Activated naive CD8-positive, alpha-beta T cell treated with anti-CD3 and anti-CD28 coated beads, Interleukin-2, amount 50 U/mL, for 24 hours (primary cell): ENCODE measurements at regions not wholly inside any gene's neighbourhood (a gene's known extent, or its start where the extent isn't known, plus 50 kb on each side); places are given as distances from the start of the nearest gene placed in this dataset.

Source experiments
- ATAC-seq: fragments of 150-1000 bp; cut with Tn5 transposase; one replicate; pipeline ENCODE4 v1.10.0; 2021
- DNase-seq: peaks from one replicate; pipeline ENCODE4 v3.0.0; 2021
- H3K27ac Mint-ChIP-seq: one replicate; pipeline ENCODE4 v1.8.0; 2021; ENCODE audit warnings: mild to moderate bottlenecking, mixed read lengths
- H3K27me3 Mint-ChIP-seq: one replicate; pipeline ENCODE4 v1.8.0; 2021; ENCODE audit warnings: mixed read lengths
- H3K36me3 Mint-ChIP-seq: one replicate; pipeline ENCODE4 v1.8.0; 2021; ENCODE audit warnings: low read depth, mixed read lengths
- H3K4me1 Mint-ChIP-seq: one replicate; pipeline ENCODE4 v1.8.0; 2021; ENCODE audit warnings: mixed read lengths
- H3K4me3 Mint-ChIP-seq: one replicate; pipeline ENCODE4 v1.8.0; 2021; ENCODE audit warnings: mild to moderate bottlenecking, moderate library complexity, mixed read lengths
- H3K9me3 Mint-ChIP-seq: one replicate; pipeline ENCODE4 v1.8.0; 2021; ENCODE audit warnings: mixed read lengths

GRCh38 chr6:147126618-147127022 is 77.6 kb upstream of the STXBP5 start:
- peaks cover 8% of the 10 kb centered on the region for H3K4me1 Mint-ChIP-seq
- ATAC-seq: no peak
- no peak overlapping the region for H3K4me3 Mint-ChIP-seq
- H3K36me3 Mint-ChIP-seq: no peaks in the 10 kb centered on the region
- H3K27ac Mint-ChIP-seq: no peak overlapping the region
- peaks cover 4% of the 10 kb centered on the region for H3K27me3 Mint-ChIP-seq
- no peak for DNase-seq
- no peaks in the 10 kb centered on the region for H3K9me3 Mint-ChIP-seq

DNA sequence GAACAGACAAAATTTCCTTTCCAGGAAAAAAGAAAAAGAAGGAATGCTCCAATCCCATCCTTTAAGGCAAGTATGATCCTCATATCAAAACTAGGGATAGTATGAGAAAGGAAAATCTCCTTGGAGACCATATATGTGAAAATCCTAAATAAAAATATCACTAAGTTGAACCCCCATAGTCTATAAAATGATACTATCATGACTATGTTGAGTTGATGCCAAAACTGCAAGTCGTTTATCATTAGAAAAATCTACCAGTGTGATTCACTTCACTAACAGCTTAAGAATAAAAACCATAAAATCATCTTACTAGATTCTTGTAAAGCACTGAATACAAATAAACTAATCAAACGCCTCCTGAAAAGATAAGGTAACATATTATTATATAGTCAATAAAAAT is 76.6 kb upstream of the STXBP5 start:
- Mint-ChIP-seq H3K4me1 (peaks cover 10% of the 10 kb centered on the region), H3K27me3 (peaks cover 4% of the 10 kb centered on the region), H3K27ac (no peak overlapping the region), H3K36me3 (no peaks in the 10 kb centered on the region), H3K9me3 (no peaks in the 10 kb centered on the region), H3K4me3 (no peak overlapping the region)
- DNase-seq: no peak
- ATAC-seq: no peak

GRCh38 chr6:147128056-147128455 is 76.2 kb upstream of the STXBP5 start:
- H3K27me3 Mint-ChIP-seq: peaks cover 4% of the 10 kb centered on the region
- H3K27ac Mint-ChIP-seq: no peak overlapping the region
- DNase-seq: no peak
- H3K9me3 Mint-ChIP-seq: no peaks in the 10 kb centered on the region
- H3K4me1 Mint-ChIP-seq: peaks cover 10% of the 10 kb centered on the region
- H3K36me3 Mint-ChIP-seq: no peaks in the 10 kb centered on the region
- no peak overlapping the region for H3K4me3 Mint-ChIP-seq
- ATAC-seq: no peak

GRCh38 chr6:147131532-147132128 is 72.6 kb upstream of the STXBP5 start:
- peak; percentile 46 for ATAC-seq
- H3K4me1 Mint-ChIP-seq: peaks cover 18% of the 10 kb centered on the region
- no peaks in the 10 kb centered on the region for H3K9me3 Mint-ChIP-seq
- H3K27me3 Mint-ChIP-seq: no peaks in the 10 kb centered on the region
- H3K36me3 Mint-ChIP-seq: no peaks in the 10 kb centered on the region
- H3K4me3 Mint-ChIP-seq: no peak overlapping the region
- H3K27ac Mint-ChIP-seq: peak overlapping the region; percentile 13
- DNase-seq: no peak

DNA sequence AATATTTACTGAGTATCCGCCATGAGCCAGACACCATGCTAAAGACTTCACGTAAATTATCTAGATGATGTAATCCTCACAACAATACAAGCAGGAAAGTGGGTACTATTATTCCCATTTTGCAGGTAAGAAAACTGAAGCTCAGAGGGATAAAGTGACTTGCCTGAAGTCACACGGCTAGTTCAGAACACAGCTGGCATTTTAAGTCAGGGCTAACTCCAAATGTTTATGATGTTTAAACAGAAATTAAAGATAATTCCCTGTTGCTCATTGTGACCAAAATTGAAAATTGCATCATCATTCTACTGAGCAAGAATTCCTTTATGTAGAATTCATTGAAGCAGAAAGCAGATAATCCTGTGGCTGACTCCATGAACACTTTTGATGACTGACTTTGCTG is 71.3 kb upstream of the STXBP5 start:
- no peaks in the 10 kb centered on the region for H3K36me3 Mint-ChIP-seq
- H3K4me1 Mint-ChIP-seq: peaks cover 18% of the 10 kb centered on the region
- ATAC-seq (no peak), DNase-seq (no peak)
- H3K27ac Mint-ChIP-seq: no peak overlapping the region
- no peaks in the 10 kb centered on the region for H3K9me3 Mint-ChIP-seq
- H3K4me3 Mint-ChIP-seq: no peak overlapping the region
- no peaks in the 10 kb centered on the region for H3K27me3 Mint-ChIP-seq

- no peaks in the 10 kb centered on the region for H3K27me3 Mint-ChIP-seq
These were observed 70.5 kb upstream of the STXBP5 start for GRCh38 chr6:147133669-147134068.

GRCh38 chr6:147135211-147135681 is 69.0 kb upstream of the STXBP5 start:
- H3K9me3 Mint-ChIP-seq: no peaks in the 10 kb centered on the region
- no peaks in the 10 kb centered on the region for H3K36me3 Mint-ChIP-seq
- no peak overlapping the region for H3K4me3 Mint-ChIP-seq
- no peak for ATAC-seq
- H3K27ac Mint-ChIP-seq: no peak overlapping the region
- peaks cover 18% of the 10 kb centered on the region for H3K4me1 Mint-ChIP-seq
- H3K27me3 Mint-ChIP-seq: no peaks in the 10 kb centered on the region
- DNase-seq: no peak

More at GRCh38 chr6:147133669-147134068, 70.5 kb upstream of the STXBP5 start:
- ATAC-seq (no peak), DNase-seq (no peak)
- no peaks in the 10 kb centered on the region for H3K9me3 Mint-ChIP-seq
- H3K36me3 Mint-ChIP-seq: no peaks in the 10 kb centered on the region
- no peak overlapping the region for H3K4me3 Mint-ChIP-seq
- H3K4me1 Mint-ChIP-seq: peaks cover 18% of the 10 kb centered on the region
- H3K27ac Mint-ChIP-seq: no peak overlapping the region

- ATAC-seq (no peak), DNase-seq (no peak)
- H3K36me3 Mint-ChIP-seq: no peaks in the 10 kb centered on the region
- no peak overlapping the region for H3K27ac Mint-ChIP-seq
- no peaks in the 10 kb centered on the region for H3K27me3 Mint-ChIP-seq
- no peaks in the 10 kb centered on the region for H3K9me3 Mint-ChIP-seq
- no peak overlapping the region for H3K4me3 Mint-ChIP-seq
- H3K4me1 Mint-ChIP-seq: peaks cover 14% of the 10 kb centered on the region
These were observed 68.2 kb upstream of the STXBP5 start for GRCh38 chr6:147136057-147136456.

DNA sequence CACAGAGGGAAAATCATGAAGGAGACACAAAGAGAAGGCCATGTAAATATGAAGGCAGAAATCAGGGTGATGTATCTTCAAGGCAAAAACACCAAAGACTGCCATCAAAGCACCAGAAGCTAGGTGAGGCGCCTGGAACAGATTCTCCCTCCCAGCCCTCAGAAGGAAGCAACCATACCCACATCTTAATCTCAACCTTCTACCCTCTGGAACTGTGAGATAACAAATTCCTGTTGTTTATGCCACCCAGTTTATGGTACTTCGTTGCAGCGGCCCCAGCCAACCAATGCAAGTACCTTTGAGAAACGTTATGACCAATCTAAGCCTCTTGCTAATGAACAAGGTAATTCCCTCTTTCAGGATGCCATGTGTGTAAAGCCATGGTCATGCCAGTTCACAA is 66.2 kb upstream of the STXBP5 start:
- Mint-ChIP-seq H3K9me3 (no peaks in the 10 kb centered on the region), H3K27ac (no peak overlapping the region), H3K4me1 (peaks cover 8% of the 10 kb centered on the region), H3K4me3 (no peak overlapping the region), H3K36me3 (no peaks in the 10 kb centered on the region), H3K27me3 (no peaks in the 10 kb centered on the region)
- DNase-seq (no peak), ATAC-seq (no peak)

DNA sequence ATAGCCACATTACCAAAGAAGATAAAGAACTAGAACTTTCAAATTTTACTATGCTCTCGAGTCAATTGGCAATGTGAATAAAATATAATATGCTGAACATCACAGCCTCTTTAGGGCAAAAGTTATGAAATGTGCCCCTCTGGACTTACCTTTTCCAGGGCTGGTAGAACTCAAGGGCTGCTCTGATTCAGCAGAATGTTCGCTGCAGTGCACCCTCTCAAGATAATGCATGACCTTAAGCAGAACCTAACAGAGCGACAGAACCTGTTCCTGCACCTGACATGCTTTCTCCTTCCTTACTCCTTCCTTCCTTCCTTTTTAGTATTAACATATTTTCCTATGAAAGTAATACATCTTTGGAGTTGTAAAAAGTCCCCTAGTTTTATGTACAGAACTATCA is 65.4 kb upstream of the STXBP5 start:
- Mint-ChIP-seq H3K4me1 (peaks cover under 1% of the 10 kb centered on the region), H3K27me3 (no peaks in the 10 kb centered on the region), H3K36me3 (no peaks in the 10 kb centered on the region), H3K27ac (no peak overlapping the region), H3K4me3 (no peak overlapping the region), H3K9me3 (no peaks in the 10 kb centered on the region)
- ATAC-seq (no peak), DNase-seq (no peak)

DNA sequence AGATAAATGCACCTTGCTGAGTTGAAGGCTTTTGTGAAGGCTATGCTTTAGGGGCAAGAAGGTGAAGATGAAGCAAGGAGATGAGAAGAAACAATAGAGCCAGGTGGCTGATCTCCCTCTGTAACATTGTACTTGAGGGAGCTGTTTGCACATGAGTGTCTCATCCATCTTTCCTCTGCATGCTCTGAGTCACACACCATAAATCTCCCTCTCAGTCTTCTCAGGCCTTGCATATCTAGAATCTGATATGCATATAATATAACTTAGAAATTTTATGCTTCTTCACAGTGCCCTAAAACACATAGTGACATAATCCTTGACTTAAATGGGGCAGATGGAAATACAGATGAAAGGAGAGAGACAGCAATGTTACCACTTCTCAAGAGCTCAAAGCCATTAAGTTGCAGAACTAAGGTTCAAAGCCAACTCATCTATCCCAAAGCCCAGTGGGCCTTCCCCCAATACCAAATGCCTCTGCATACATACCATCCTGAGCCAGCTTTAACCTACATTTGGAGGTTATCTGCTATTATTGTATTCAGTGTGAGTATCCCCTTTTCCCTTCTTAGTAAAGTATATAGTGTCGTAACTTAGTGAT is 62.4 kb upstream of the STXBP5 start:
- no peak overlapping the region for H3K27ac Mint-ChIP-seq
- ATAC-seq: peak; percentile 36

DNA sequence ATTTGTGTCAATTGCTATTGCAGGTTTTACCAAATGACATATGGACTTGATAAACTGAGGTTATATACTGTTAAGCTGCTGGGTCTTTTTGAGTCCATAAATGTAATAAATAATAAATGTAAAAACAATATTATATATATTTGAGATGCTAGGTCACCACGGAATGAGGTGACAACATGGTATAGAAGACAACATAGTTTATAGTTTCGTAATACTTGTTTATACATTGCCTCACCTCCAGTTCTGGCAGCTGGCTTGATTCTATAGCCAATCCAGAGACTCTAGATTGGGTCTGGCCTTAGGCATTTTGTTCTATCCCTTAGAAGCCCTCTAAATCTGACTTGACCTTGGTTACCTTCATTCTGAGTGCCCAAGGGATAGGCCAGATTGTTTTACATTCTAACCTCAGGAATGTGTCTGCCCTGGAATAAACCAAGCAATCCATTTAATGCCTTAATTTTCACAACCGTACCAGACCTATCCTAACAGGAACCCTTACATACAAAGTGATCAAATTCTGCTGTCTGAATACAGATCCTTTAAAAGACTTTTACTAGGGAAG is 61.5 kb upstream of the STXBP5 start:
- ATAC-seq (no peak), DNase-seq (no peak)
- H3K27ac Mint-ChIP-seq: no peak overlapping the region
- H3K36me3 Mint-ChIP-seq: no peaks in the 10 kb centered on the region
- H3K4me3 Mint-ChIP-seq: no peak overlapping the region
- no peaks in the 10 kb centered on the region for H3K27me3 Mint-ChIP-seq
- H3K4me1 Mint-ChIP-seq: no peaks in the 10 kb centered on the region
- H3K9me3 Mint-ChIP-seq: no peaks in the 10 kb centered on the region

More for the DNA sequence above, 62.4 kb upstream of the STXBP5 start:
- Mint-ChIP-seq H3K27me3 (no peaks in the 10 kb centered on the region), H3K4me3 (no peak overlapping the region), H3K4me1 (no peaks in the 10 kb centered on the region), H3K36me3 (no peaks in the 10 kb centered on the region), H3K9me3 (no peaks in the 10 kb centered on the region)
- no peak for DNase-seq

DNA sequence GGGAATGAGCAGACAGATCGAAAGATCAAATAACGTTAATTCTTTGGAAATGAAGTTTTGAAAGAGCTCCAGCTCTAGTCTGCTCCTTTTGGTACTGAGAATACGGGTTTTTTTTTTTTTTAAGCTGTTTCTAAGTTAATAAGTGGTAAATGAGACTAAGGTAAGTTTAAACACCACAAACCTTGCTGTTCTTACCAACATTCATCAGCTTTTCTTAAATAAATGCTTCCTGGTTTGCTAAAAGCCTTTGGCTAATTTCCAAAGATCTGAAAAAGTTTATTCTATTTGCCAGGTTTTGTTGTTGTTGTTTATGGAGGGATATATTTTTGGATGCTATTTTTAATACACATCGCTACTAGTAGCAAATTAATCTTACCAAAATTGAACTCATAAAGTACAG is 55.1 kb upstream of the STXBP5 start:
- H3K4me1 Mint-ChIP-seq: no peaks in the 10 kb centered on the region

GRCh38 chr6:147149826-147150225 is 54.4 kb upstream of the STXBP5 start:
- H3K4me3 Mint-ChIP-seq: no peak overlapping the region
- H3K4me1 Mint-ChIP-seq: no peaks in the 10 kb centered on the region
- H3K9me3 Mint-ChIP-seq: no peaks in the 10 kb centered on the region
- DNase-seq (no peak), ATAC-seq (no peak)
- no peaks in the 10 kb centered on the region for H3K27me3 Mint-ChIP-seq
- H3K36me3 Mint-ChIP-seq: no peaks in the 10 kb centered on the region
- no peak overlapping the region for H3K27ac Mint-ChIP-seq

More for the DNA sequence above, 55.1 kb upstream of the STXBP5 start:
- DNase-seq: no peak
- H3K4me3 Mint-ChIP-seq: no peak overlapping the region
- no peak overlapping the region for H3K27ac Mint-ChIP-seq
- H3K27me3 Mint-ChIP-seq: no peaks in the 10 kb centered on the region
- H3K36me3 Mint-ChIP-seq: no peaks in the 10 kb centered on the region
- no peaks in the 10 kb centered on the region for H3K9me3 Mint-ChIP-seq
- no peak for ATAC-seq

- H3K27ac Mint-ChIP-seq: no peak overlapping the region
- H3K27me3 Mint-ChIP-seq: no peaks in the 10 kb centered on the region
- no peaks in the 10 kb centered on the region for H3K4me1 Mint-ChIP-seq
- H3K9me3 Mint-ChIP-seq: no peaks in the 10 kb centered on the region
- H3K4me3 Mint-ChIP-seq: no peak overlapping the region
- DNase-seq (no peak), ATAC-seq (no peak)
- H3K36me3 Mint-ChIP-seq: no peaks in the 10 kb centered on the region
These were observed 53.9 kb upstream of the STXBP5 start for GRCh38 chr6:147150293-147150692.
